HFFc6 (cell line): ENCODE measurements at regions not wholly inside any gene's neighbourhood (a gene's known extent, or its start where the extent isn't known, plus 50 kb on each side); places are given as distances from the start of the nearest gene placed in this dataset.

ENCODE experiments used
- DNase-seq: peaks from one replicate; pipeline ENCODE4 v3.0.0-alpha.2; 2018
- H3K27ac Mint-ChIP-seq: 2 replicates; pipeline ENCODE4 v1.8.0; 2020; ENCODE audit warnings: mild to moderate bottlenecking, mixed read lengths
- H3K27me3 Mint-ChIP-seq: 2 replicates; pipeline ENCODE4 v1.8.0; 2021; ENCODE audit warnings: mild to moderate bottlenecking, moderate library complexity, mixed read lengths; ENCODE audit not compliant: insufficient read depth
- H3K36me3 Mint-ChIP-seq: 2 replicates; pipeline ENCODE4 v1.8.0; 2021; ENCODE audit warnings: low read depth, mixed read lengths
- H3K4me1 Mint-ChIP-seq: 2 replicates; pipeline ENCODE4 v1.8.0; 2020; ENCODE audit warnings: low read depth, mixed read lengths
- H3K4me3 Mint-ChIP-seq: 2 replicates; pipeline ENCODE4 v1.8.0; 2020; ENCODE audit warnings: mild to moderate bottlenecking, moderate library complexity, mixed read lengths
- H3K9me3 Mint-ChIP-seq: 2 replicates; pipeline ENCODE4 v1.8.0; 2020; ENCODE audit warnings: mild to moderate bottlenecking, mixed read lengths
- TF ChIP-seq, protein P1 (sequence below): fragments of 200-600 bp; sonication (generic); IDR thresholded peaks from 2 replicates; pipeline ENCODE4 v1.5.0; 2021; ENCODE audit warnings: antibody characterized with exemption, mild to moderate bottlenecking

GRCh38 chr12:118582863-118583262 lies 206.5 kb downstream of the SUDS3 start:
- Mint-ChIP-seq H3K27me3 (no peaks in the 10 kb centered on the region), H3K36me3 (no peaks in the 10 kb centered on the region), H3K4me1 (no peaks in the 10 kb centered on the region), H3K4me3 (no peak overlapping the region), H3K27ac (no peak overlapping the region), H3K9me3 (peaks cover 12% of the 10 kb centered on the region)
- no peak for DNase-seq
- TF ChIP-seq, protein P1, sequence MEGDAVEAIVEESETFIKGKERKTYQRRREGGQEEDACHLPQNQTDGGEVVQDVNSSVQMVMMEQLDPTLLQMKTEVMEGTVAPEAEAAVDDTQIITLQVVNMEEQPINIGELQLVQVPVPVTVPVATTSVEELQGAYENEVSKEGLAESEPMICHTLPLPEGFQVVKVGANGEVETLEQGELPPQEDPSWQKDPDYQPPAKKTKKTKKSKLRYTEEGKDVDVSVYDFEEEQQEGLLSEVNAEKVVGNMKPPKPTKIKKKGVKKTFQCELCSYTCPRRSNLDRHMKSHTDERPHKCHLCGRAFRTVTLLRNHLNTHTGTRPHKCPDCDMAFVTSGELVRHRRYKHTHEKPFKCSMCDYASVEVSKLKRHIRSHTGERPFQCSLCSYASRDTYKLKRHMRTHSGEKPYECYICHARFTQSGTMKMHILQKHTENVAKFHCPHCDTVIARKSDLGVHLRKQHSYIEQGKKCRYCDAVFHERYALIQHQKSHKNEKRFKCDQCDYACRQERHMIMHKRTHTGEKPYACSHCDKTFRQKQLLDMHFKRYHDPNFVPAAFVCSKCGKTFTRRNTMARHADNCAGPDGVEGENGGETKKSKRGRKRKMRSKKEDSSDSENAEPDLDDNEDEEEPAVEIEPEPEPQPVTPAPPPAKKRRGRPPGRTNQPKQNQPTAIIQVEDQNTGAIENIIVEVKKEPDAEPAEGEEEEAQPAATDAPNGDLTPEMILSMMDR = no peak

DNA sequence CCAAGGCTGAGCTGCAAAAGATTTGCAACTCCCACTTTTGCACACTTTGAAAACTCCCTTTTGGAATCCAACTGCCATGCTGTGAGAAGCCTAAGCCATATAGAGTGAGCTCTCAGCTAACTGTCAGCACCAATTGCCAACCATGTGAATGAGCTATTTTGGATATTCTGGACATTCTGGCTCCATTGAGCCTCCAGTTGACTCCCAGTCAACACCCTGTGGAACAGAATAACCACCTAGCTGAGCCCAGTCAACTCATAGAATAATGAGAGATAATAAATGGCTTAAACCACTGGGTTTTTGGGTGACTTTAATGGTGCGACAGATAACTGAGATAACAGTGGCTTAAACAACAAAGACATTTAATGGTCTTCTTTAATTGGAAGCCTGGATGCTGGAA lies 210.1 kb downstream of the SUDS3 start:
- Mint-ChIP-seq H3K27me3 (no peaks in the 10 kb centered on the region; the same call in 1 of the 2 replicates), H3K4me3 (no peak overlapping the region), H3K4me1 (no peaks in the 10 kb centered on the region), H3K9me3 (peaks cover 21% of the 10 kb centered on the region), H3K36me3 (no peaks in the 10 kb centered on the region), H3K27ac (no peak overlapping the region)
- TF ChIP-seq, protein P1 = no peak
- DNase-seq = no peak

DNA sequence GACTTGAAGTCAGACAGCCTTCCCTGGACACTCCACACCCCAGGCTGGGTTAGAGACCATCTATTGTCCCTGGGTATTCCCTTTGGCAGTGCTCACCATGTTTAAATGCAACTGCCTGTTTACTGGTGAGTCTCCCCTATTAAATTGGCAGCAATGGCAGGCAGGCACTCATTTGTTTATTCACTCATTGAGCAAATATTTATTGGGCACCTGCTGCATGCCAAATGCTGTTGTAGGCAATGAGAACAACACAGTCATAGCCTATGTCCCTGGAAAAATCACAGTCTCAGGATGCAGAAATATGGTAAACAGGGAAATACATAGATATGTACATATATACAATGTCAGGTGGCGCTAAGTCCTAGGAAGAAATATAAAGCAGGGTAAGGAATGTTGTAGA lies 212.8 kb downstream of the SUDS3 start:
- Mint-ChIP-seq H3K4me3 (no peak overlapping the region), H3K4me1 (no peaks in the 10 kb centered on the region), H3K9me3 (peaks cover 21% of the 10 kb centered on the region), H3K27me3 (no peaks in the 10 kb centered on the region; the same call in 1 of the 2 replicates), H3K27ac (no peak overlapping the region), H3K36me3 (no peaks in the 10 kb centered on the region)
- DNase-seq = no peak
- TF ChIP-seq, protein P1 = no peak

DNA sequence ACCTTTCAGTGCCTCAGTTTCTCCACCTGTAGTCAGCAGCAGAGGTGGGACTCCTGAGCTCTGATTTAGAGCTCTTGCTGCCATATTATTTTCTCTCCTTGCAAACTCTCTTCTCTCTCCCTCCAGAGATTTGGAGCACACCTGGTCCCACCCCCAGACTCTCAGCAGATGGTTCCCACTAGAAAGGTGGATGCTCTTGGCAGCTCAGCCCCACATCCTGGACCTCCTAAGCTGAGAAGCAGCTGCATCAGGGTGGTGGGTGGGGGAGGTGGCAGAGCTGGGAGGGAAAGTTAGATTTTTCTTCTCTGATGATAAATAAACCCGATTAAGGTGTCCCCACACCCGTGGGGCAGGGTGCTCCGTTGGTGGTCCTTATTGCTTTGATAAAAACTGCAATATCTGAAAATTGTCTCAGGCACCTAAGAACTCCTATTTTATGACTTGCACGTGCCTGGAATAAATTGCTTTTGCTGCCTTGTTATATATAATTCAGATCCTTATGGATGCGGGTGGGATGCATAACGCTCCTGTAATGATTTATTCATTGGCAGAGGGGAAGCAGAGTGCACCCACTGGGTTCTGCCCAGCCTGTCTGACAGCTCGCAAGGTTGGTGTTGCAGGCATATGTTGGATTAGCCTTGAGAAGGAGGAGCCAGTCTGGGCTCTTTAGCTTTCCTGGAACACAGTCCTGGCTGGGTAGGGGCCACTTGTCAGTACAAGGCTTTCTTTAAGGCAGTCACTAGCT lies 214.2 kb downstream of the SUDS3 start:
- no peak for DNase-seq
- H3K4me3 Mint-ChIP-seq = no peak overlapping the region
- no peak overlapping the region for H3K27ac Mint-ChIP-seq
- no peaks in the 10 kb centered on the region; the same call in 1 of the 2 replicates for H3K27me3 Mint-ChIP-seq
- TF ChIP-seq, protein P1 = no peak
- H3K36me3 Mint-ChIP-seq = no peaks in the 10 kb centered on the region
- no peaks in the 10 kb centered on the region for H3K4me1 Mint-ChIP-seq
- peaks cover 23% of the 10 kb centered on the region for H3K9me3 Mint-ChIP-seq

DNA sequence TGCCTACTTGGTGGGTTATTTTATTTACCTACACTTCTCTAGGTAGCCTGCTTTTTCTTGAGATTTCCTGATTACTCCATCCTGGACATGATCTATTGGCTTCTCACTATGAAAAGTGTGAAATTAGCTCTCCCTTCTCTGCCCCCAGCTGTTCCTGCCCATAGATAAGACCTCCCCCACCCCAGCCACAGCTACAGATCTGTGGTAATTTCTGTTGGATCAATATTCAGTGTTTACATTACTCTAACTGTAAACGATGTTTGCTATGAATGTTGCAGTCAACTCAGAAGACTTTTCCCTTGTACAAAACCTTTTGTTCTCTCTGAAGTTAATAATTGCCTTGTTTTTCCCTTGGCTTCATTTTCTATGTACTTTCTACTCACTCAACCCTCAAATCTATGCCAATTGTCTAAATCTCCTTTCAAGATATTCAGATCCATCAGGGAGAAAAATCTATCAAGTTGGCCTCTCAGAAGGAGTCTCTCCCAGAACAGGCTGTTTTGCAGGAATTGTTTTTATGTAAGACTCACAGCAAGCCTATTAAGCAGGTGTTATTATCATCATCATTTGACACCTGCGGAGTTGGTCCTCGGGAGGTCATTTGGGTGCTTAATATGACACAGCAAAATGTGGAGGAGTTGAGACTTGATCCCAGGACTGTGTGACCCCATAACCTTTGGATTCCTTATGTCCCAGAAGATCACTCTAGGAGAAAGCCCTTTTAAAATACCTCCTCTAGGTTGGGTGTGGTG lies 227.4 kb downstream of the SUDS3 start:
- Mint-ChIP-seq H3K9me3 (peaks cover 23% of the 10 kb centered on the region), H3K27ac (no peak overlapping the region), H3K27me3 (peaks cover 2% of the 10 kb centered on the region; the same call in 1 of the 2 replicates), H3K4me3 (no peak overlapping the region), H3K36me3 (no peaks in the 10 kb centered on the region), H3K4me1 (no peaks in the 10 kb centered on the region)
- DNase-seq = no peak
- TF ChIP-seq, protein P1 = no peak
